ENCODE measurements at regions not wholly inside any gene's neighbourhood (a gene's known extent, or its start where the extent isn't known, plus 50 kb on each side); places are given as distances from the start of the nearest gene placed in this dataset.

DNA sequence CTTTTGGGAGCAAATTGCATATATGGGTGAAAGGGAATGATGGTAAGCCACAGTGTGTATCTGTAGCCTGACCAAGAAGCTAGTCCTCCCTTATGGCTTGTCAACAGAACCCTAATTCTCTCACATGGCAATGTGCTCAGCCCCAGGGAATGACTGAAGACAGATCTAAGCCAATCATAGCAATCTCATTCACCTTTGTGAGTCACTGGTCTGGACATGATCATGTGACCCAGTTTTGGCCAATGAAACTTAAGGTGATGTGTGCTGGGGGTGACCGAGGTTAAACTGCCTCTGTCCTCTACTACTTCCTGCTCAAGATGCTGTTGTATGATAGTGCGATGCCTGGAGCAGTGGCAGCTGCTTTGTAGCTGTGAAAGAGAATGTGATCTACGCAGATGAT lies 491.2 kb upstream of the HS6ST1 start:
- Histone ChIP-seq H3K36me3 (ENCODE audit: insufficient read depth) (no peaks in the 10 kb centered on the region), H3K4me1 (ENCODE audit: low read depth, poor library complexity, severe bottlenecking) (no peaks in the 10 kb centered on the region), H3K9ac (no peak overlapping the region), H2AFZ (ENCODE audit: low read depth) (no peak overlapping the region), H4K20me1 (ENCODE audit: insufficient read depth) (no peaks in the 10 kb centered on the region), H3K27ac (no peak overlapping the region), H3K4me3 (IDR thresholded peaks at IDR 0.05; ENCODE audit: insufficient read depth, low read depth, low read length) (no peak overlapping the region), H3K4me2 (no peak overlapping the region), H3K79me2 (ENCODE audit: insufficient read depth, low read depth) (no peaks in the 10 kb centered on the region), H3K27me3 (ENCODE audit: insufficient read depth, low read depth) (no peaks in the 10 kb centered on the region)
- TF ChIP-seq, protein P1, sequence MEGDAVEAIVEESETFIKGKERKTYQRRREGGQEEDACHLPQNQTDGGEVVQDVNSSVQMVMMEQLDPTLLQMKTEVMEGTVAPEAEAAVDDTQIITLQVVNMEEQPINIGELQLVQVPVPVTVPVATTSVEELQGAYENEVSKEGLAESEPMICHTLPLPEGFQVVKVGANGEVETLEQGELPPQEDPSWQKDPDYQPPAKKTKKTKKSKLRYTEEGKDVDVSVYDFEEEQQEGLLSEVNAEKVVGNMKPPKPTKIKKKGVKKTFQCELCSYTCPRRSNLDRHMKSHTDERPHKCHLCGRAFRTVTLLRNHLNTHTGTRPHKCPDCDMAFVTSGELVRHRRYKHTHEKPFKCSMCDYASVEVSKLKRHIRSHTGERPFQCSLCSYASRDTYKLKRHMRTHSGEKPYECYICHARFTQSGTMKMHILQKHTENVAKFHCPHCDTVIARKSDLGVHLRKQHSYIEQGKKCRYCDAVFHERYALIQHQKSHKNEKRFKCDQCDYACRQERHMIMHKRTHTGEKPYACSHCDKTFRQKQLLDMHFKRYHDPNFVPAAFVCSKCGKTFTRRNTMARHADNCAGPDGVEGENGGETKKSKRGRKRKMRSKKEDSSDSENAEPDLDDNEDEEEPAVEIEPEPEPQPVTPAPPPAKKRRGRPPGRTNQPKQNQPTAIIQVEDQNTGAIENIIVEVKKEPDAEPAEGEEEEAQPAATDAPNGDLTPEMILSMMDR (conservative IDR thresholded peaks at IDR 0.05; ENCODE audit: low read depth, low read length) = no peak

DNA sequence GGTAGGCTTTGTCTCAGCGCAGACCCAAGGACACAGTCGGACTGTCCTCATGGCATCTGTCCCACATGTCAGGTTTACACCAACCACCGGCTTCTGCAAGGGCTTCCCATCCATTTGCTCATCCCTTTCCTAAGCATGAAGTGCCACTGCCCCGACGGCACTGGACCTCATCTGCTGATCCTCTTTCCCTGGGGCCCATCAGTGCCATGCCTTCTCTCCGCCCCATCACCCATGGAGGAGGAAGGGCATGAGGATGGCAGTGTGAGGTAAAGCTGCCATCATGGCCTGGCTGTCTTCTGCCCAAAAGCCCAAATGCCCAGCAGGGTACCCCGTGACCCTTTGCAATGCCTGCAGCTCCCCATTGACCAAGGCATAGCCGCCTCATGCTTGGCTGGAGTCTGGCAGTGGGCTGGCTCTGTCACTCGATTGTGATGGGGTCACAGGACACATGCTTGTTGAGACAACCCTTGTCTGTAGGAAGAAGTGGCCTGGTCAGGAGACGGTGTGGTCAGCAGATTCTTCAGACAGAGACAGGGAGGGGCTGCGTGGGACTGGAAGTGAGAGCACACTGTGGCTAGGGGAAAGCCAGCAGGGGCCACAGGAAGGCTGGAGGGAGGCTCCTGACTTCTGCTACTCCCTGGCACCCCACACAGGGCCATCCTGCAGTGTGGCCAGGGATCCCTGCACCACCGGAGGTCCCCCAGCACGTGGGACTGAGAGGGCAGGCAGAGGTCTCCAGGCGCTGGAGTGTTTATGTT lies 493.7 kb upstream of the HS6ST1 start:
- no peaks in the 10 kb centered on the region for H3K79me2 ChIP-seq (ENCODE audit: insufficient read depth, low read depth)
- H3K4me2 ChIP-seq = no peak overlapping the region
- TF ChIP-seq, protein P1 (conservative IDR thresholded peaks at IDR 0.05; ENCODE audit: low read depth, low read length) = no peak

DNA sequence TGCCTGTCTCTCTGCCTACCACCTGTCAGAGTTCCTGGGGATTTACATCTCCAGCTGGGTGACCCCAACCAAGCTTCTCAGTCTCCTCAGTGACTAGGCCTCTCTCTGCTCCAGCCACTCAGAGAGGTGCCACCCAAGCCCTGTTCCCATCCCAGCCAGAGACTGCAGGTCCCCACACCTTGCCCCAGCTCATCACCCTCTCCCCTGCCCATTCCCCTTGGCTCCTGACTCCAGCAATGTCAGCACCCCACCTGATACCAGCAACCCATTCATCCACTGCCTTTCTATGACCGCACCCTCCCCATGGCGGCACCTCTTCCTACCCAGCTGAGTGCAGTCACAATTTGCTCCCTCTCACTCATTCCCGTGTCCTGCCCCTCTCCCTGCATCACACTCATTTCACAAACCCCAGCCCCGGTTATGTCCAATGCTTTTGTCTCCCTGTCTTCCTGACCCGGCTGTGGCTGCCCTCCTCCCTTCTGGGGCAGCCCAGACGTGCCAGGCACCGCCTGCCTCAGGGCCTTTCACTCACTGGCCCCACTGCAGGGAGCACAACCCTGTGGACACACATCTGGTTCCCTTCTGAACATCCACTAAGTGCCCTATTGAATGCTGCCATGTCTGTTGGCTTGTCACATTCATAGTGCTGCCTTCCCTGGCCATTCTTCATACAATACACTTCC lies 494.8 kb upstream of the HS6ST1 start:
- TF ChIP-seq, protein P1 (conservative IDR thresholded peaks at IDR 0.05; ENCODE audit: low read depth, low read length) = no peak
- Histone ChIP-seq H3K4me2 (no peak overlapping the region), H3K79me2 (ENCODE audit: insufficient read depth, low read depth) (no peaks in the 10 kb centered on the region), H3K36me3 (ENCODE audit: insufficient read depth) (no peaks in the 10 kb centered on the region), H3K9ac (no peak overlapping the region), H4K20me1 (ENCODE audit: insufficient read depth) (no peaks in the 10 kb centered on the region), H2AFZ (ENCODE audit: low read depth) (no peak overlapping the region), H3K4me3 (IDR thresholded peaks at IDR 0.05; ENCODE audit: insufficient read depth, low read depth, low read length) (no peak overlapping the region), H3K27me3 (ENCODE audit: insufficient read depth, low read depth) (no peaks in the 10 kb centered on the region), H3K27ac (no peak overlapping the region), H3K4me1 (ENCODE audit: low read depth, poor library complexity, severe bottlenecking) (no peaks in the 10 kb centered on the region)

More for the DNA sequence above, 493.7 kb upstream of the HS6ST1 start:
- H3K27ac ChIP-seq = no peak overlapping the region
- H3K4me3 ChIP-seq (IDR thresholded peaks at IDR 0.05; ENCODE audit: insufficient read depth, low read depth, low read length) = no peak overlapping the region
- no peak overlapping the region for H2AFZ ChIP-seq (ENCODE audit: low read depth)
- H3K9ac ChIP-seq = no peak overlapping the region
- no peaks in the 10 kb centered on the region for H3K27me3 ChIP-seq (ENCODE audit: insufficient read depth, low read depth)
- no peaks in the 10 kb centered on the region for H4K20me1 ChIP-seq (ENCODE audit: insufficient read depth)
- no peaks in the 10 kb centered on the region for H3K4me1 ChIP-seq (ENCODE audit: low read depth, poor library complexity, severe bottlenecking)
- no peaks in the 10 kb centered on the region for H3K36me3 ChIP-seq (ENCODE audit: insufficient read depth)

DNA sequence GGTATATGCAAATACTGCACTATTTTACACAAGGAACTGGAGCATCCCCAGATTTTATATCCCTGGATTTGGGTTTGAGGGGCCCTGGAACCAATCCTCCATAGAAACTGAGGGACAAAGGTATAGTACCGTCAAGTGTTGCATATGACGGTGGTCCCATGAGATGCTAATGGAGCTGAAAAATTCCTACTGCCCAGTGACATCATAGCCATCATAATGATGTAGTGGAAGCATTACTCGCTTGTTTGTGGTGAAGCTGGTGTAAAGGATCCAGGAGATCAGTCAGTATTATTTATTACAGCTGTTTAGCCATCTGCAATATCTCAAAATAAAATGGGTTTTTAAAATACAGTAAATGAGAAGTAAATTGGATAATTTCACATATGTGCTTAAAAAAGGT lies 496.6 kb upstream of the HS6ST1 start:
- Histone ChIP-seq H3K4me2 (no peak overlapping the region), H3K27ac (no peak overlapping the region), H3K4me3 (IDR thresholded peaks at IDR 0.05; ENCODE audit: insufficient read depth, low read depth, low read length) (no peak overlapping the region), H3K4me1 (ENCODE audit: low read depth, poor library complexity, severe bottlenecking) (no peaks in the 10 kb centered on the region), H2AFZ (ENCODE audit: low read depth) (no peak overlapping the region), H3K27me3 (ENCODE audit: insufficient read depth, low read depth) (no peaks in the 10 kb centered on the region), H4K20me1 (ENCODE audit: insufficient read depth) (no peaks in the 10 kb centered on the region), H3K79me2 (ENCODE audit: insufficient read depth, low read depth) (no peaks in the 10 kb centered on the region), H3K9ac (no peak overlapping the region), H3K36me3 (ENCODE audit: insufficient read depth) (no peaks in the 10 kb centered on the region)
- TF ChIP-seq, protein P1 (conservative IDR thresholded peaks at IDR 0.05; ENCODE audit: low read depth, low read length) = no peak

All from KMS-11 (cell line).